GM12878 (cell line): ENCODE measurements at regions not wholly inside any gene's neighbourhood (a gene's known extent, or its start where the extent isn't known, plus 50 kb on each side); places are given as distances from the start of the nearest gene placed in this dataset.

Experiments
- CHD4 ChIP-seq: fragments of 200-600 bp; sonication (generic); IDR thresholded peaks from 2 replicates; pipeline ENCODE4 v1.6.1; 2016; ENCODE audit warnings: mild to moderate bottlenecking
- CREB1 ChIP-seq: IDR thresholded peaks from 2 replicates; pipeline ENCODE4 v1.6.1; 2012; ENCODE audit warnings: low read depth, mild to moderate bottlenecking, inconsistent platforms
- CTCF ChIP-seq, 3 experiments: IDR thresholded peaks in 2 of 3; conservative IDR thresholded peaks in 1 of 3; 2 replicates each; pipeline ENCODE4 v1.5.1; 2011; ENCODE audit warnings: low read depth in 3 of 3, low read length in 3 of 3, mild to moderate bottlenecking in 3 of 3, control low read depth in 2 of 3, moderate library complexity in 2 of 3, inconsistent platforms in 1 of 3, mixed read lengths in 1 of 3; ENCODE audit not compliant: control insufficient read depth in 2 of 3, insufficient read depth in 1 of 3; ENCODE audit errors: extremely low read depth in 1 of 3
- HDAC6 ChIP-seq: fragments of 200-600 bp; sonication (generic); IDR thresholded peaks from one replicate; pipeline ENCODE4 v1.8.0; 2017; ENCODE audit warnings: antibody characterized with exemption; ENCODE audit not compliant: unreplicated experiment
- JUNB ChIP-seq: IDR thresholded peaks from 2 replicates; pipeline ENCODE4 v1.6.1; 2016; ENCODE audit warnings: antibody characterized with exemption, mild to moderate bottlenecking
- JUND ChIP-seq: IDR thresholded peaks from 2 replicates; pipeline ENCODE4 v1.6.1; 2012; ENCODE audit warnings: low read depth, mild to moderate bottlenecking, low read length, improper control_type of control experiment, moderate library complexity
- MAX ChIP-seq: IDR thresholded peaks from 2 replicates; pipeline ENCODE4 v1.6.1; 2012; ENCODE audit warnings: low read depth, low read length, improper control_type of control experiment
- PBX3 ChIP-seq: IDR thresholded peaks from 2 replicates; pipeline ENCODE4 v1.6.1; 2011; ENCODE audit warnings: mild to moderate bottlenecking, low read depth, low read length, moderate library complexity; ENCODE audit not compliant: insufficient replicate concordance
- POLR2AphosphoS5 ChIP-seq: IDR thresholded peaks from 2 replicates; pipeline ENCODE4 v1.6.1; 2011; ENCODE audit warnings: mild to moderate bottlenecking, low read length, inconsistent platforms
- POU2F2 ChIP-seq: IDR thresholded peaks from 3 replicates; pipeline ENCODE4 v1.6.1; 2011; ENCODE audit warnings: low read depth, mild to moderate bottlenecking, low read length, borderline replicate concordance
- SIN3A ChIP-seq: IDR thresholded peaks from 2 replicates; pipeline ENCODE4 v1.6.1; 2012; ENCODE audit warnings: low read depth, low read length, improper control_type of control experiment
- ZBTB33 ChIP-seq: fragments of 450-650 bp; IDR thresholded peaks from 2 replicates; pipeline ENCODE4 v1.6.1; 2017; ENCODE audit warnings: mild to moderate bottlenecking
- ZBTB40 ChIP-seq: fragments of 450-650 bp; IDR thresholded peaks from 2 replicates; pipeline ENCODE4 v1.6.1; 2016; ENCODE audit warnings: mild to moderate bottlenecking, moderate library complexity, borderline replicate concordance
- ZNF207 ChIP-seq: fragments of 450-650 bp; IDR thresholded peaks from 2 replicates; pipeline ENCODE4 v1.6.1; 2014; ENCODE audit warnings: antibody characterized with exemption, mild to moderate bottlenecking, borderline replicate concordance

- no peak for TF ChIP-seq SIN3A
- TF ChIP-seq HDAC6 = no peak
- no peak for TF ChIP-seq POU2F2
- no peak for TF ChIP-seq CREB1
- no peak for TF ChIP-seq JUNB
- TF ChIP-seq ZNF207 = no peak
- no peak for TF ChIP-seq MAX
- TF ChIP-seq CTCF (IDR thresholded peaks at IDR 0.05 in 2 of 3, conservative IDR thresholded peaks at IDR 0.05 in 1 of 3; ENCODE audit: control insufficient read depth in 2 of 3, extremely low read depth in 1 of 3, insufficient read depth in 1 of 3, low read depth in 3 of 3, low read length in 3 of 3) = no peak
- no peak for TF ChIP-seq CHD4
- no peak for TF ChIP-seq POLR2AphosphoS5
- no peak for TF ChIP-seq PBX3
- no peak for TF ChIP-seq ZBTB33
- no peak for TF ChIP-seq JUND
- no peak for TF ChIP-seq ZBTB40
These were observed 373.9 kb upstream of the SYNCRIP start for GRCh38 chr6:86016567-86016966.
